NCI-H146 treated with DMSO at 0.1 percent for 48 hours (cell line): ENCODE measurements at regions not wholly inside any gene's neighbourhood (a gene's known extent, or its start where the extent isn't known, plus 50 kb on each side); places are given as distances from the start of the nearest gene placed in this dataset.

Experiments used
- DNase-seq: peaks from one replicate; lab custom pipeline; 2025; ENCODE audit not compliant: unreplicated experiment; lab: John Stamatoyannopoulos, UW

- DNase-seq, result no peak
Observed at GRCh38 chr6:166752928-166753721, 126.1 kb upstream of the RPS6KA2 start.

DNA sequence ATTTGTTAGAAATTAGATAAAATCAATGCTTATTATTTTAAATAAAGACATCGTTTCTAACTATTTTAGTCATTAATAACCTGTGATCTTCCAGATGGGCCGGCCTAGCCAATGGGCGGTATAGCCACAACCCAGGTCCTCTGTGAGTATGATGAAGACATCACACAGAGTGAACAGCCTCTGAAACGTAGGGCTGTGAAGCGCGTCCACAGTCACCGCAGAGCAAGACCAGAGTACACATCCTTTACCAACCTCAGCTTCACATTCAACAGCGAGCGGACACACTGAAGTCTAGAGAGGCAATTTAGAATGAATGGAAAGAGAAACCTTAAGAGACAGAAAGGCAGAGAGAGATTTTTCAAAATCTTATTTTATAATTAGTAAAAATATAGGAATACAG lies 125.0 kb upstream of the RPS6KA2 start:
- DNase-seq, result no peak

DNA sequence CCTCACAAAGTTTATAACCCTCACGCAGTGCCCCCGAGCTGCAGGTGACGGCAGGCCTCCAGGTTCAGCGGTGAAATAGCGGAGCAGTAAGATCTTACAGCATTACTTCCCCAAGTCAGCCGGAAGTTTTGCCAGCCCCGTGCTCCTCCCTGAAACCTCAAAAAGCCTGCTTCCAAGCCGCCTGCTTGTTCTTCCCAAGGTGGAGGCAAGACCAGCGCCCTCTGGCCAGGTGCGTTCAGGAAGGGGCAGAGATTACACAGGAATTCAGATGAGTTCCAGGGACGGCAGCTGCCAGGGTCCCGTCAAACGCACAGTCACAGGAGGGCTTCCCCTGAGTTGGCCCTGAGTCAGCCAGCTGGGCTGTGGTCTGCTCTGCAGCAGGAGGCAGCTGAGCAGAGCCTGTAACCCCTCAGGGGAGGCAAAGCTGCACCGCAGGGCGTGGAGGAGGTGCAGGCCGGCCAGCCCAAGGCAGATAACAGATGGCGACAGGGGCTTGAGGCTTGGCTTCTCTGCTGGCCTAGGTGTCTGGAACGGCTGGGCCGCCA lies 124.1 kb upstream of the RPS6KA2 start:
- DNase-seq, result no peak

DNA sequence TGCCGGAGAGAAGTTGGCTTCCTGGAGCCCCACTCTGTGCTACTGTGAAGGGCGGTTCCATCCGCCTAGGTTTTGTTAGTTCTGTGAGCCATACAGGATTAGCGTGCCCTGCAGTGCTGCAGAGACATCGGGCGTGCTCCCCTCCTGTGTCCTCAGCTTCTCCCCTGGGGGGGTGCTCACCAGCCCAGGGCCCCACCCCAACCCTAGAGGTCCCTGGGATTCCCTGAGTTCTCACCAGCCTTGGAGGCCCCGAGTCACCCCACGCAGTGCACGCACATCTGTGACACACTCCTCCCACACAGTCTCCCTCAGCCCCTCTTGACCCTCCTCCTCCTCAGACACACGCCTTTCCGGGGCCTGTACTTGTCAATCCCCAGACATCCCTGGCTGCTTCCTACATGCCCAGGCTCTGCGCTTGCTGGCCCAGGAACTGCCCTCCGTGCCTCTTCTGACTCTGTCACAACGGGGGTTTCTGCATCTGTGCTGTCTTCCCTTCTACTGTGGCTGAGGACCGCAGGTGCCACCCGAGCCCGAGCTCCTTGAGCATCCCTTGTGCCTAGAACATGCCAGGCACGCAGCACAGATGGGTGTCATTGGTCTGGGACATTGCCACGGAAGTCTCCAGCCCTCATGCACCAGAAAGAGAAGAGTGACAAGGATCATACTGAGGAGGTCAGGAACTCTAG lies 123.2 kb upstream of the RPS6KA2 start:
- DNase-seq, result no peak

DNA sequence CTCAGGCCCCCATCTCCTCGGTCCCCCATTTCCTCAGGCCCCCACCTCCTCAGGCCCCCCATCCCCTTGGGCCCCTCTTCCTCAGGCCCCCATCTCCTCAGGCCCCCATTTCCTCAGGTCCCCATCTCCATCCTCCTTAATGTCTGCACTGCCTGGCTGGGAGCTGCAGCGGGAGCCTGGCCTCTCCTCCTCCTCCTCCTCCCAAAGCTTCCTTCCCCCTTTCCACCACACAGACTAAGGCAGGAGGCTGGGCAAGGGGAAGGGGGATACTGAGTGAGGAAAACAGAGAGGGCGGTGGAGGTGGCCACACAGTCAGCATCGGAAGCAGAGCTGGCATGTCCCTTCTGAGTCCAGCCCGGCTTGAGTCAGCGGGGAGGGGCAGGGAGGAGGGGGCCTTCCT lies 122.6 kb upstream of the RPS6KA2 start:
- no peak for DNase-seq

GRCh38 chr6:166747644-166748595 lies 120.9 kb upstream of the RPS6KA2 start:
- DNase-seq, result no peak

DNA sequence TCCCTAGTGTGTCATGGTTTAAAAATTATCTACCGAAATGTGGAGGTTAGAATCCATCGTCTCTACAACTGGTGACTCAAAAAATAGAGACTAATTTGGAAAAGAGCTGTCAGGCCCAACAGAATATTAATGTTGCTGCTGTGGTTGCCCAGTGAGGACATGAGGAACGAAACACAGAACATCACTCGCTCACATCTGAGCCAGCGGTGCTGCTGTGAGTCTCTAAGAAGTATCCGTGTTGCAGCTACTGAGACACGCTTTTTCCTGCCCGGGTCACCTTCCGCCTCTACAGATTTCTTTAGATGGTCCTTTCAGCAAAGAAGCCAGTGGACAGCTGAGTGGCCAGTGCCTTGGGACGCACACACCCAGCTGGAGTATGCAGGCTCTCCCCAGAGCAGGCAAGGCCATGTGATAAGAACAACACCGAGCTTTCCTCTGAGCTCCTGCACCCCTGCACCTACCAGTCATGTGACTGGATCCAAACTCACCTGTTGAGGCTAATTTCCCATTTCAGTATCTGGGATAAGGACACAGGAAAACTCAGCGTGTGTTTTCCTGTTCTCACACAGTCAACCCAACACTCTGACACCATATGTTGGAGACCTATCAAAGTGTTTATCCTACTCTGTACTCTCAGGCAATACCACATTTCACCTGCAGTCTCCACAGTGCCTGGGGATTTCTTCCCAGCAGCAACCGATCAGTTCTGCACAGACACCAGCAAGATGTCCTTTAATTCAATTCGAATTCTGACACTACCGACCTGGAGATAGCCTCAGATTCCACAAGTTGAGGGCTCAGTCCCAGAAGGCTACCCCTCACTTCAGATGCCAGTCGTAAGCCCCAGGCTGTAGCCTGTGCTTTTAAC lies 119.0 kb upstream of the RPS6KA2 start:
- no peak for DNase-seq

DNA sequence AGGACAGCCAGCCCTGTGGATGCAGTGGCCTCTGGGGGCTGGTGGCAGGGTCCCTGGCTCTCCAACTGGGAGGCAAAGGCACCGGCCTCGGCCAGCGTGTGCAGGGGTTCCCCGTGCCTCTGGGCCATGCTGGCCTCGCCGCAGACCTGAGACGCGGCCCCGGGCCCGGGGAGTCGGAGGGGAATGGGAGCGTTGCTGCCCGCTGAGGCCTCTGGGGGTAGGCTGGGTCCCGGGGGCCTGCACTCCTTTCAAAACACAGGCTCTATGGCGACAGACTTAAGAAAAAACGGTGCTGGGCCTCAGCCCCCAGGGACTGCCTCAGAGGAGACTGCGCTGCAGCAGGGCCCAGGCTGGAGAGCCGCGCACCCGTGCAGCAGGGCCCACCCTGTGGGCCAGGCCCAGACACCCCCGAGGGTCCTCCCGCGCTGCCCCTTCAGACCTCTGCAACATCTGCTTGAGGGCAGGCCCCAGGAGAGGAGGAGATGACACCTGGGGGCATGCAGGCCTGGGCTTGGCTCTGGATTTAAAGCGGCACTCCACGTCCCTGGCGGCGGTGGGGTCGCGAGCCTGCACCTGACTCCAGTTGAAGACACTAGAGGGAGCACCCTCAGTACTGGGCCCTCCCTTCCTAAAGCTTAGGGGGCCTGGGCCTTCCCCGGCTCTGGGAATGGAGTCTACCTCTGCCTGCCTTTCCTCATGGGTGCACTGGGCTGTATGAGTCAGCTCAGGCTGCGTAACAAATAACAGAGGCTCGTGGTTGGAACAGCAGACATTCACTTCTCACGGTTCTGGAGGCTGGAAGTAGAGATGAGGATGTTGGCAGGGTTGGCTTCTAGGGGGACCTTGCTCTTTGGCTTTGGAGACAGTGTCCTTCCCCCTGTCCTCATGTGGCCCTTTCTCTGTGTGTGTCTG lies 117.4 kb upstream of the RPS6KA2 start:
- no peak for DNase-seq

DNA sequence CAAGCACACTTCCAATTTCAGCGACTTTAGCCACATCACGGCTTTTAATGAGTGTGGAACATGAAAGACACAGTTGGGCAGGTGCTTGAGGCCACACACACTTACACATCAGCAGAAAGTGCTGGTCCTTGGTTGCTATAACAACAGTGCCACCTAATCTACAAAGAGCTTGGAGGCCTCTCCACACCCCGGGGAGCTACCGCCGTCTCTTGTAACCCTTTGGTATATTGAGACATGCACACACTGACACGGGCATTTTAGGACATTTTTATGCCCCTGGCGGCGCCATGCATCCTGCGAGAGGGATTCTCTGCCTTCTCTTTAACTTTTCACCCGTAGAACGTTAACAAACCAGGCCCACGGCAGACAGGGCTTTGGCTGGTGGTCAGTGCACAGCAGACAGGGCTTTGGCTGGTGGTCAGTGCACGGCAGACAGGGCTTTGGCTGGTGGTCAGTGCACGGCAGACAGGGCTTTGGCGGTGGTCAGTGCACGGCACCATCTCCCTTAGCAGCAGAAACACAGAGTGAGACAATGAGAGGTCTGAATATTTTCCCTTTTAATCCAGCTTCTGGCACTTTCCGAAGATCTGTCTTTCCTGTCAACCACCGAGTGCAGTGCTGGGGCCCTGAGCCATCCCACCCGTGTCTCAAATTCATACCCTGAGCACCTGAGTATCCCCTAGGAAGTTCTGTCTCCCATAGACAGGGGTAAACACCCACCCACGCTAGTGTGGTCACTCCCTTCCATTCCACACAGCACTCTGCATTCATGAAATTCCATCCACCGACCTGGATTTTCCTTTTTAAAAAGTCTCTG lies 116.6 kb upstream of the RPS6KA2 start:
- no peak for DNase-seq

GRCh38 chr6:166742981-166743380 lies 115.9 kb upstream of the RPS6KA2 start:
- no peak for DNase-seq

- DNase-seq, result no peak
Observed at GRCh38 chr6:166739976-166740318, 112.9 kb upstream of the RPS6KA2 start.

DNA sequence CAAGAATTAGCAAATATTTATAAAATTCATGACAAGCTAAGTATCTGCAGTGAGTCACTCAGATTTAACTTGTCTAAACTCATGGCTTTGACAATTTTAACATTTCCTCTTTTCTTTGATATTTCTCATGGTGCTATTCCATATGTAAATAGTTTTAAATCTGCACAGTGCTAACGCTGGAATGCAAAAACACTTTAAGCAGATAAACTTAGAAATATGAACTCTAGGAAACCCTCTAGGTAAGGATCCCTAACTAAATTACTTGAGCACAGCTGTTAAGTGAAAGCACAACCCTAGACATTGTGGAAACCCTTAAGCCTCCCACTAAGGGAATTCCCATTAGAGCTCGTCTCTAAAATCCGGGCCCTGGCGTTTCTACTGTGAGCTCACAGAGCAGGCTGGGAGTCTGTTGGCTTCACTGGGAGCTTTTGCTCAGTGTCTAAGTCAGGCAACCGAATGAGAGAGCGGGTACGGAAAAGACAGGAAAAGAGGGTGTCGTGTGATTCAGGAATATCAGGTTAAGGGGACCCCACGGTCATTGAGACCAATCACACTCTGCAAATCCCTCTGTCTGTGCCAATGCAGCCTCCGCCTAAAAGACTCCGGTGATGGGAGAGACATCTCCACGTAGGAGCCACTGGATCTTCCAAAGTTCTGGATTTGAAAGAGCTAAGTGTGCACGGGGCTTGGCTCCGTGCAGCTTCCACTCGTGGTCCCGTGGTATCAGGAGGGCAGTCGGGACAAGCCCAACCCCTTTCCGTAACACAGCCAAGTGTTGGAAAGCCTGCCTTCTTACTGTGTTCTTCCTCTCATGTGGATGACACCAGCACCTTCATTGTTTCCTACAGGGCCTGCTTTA lies 112.3 kb upstream of the RPS6KA2 start:
- DNase-seq, result no peak

DNA sequence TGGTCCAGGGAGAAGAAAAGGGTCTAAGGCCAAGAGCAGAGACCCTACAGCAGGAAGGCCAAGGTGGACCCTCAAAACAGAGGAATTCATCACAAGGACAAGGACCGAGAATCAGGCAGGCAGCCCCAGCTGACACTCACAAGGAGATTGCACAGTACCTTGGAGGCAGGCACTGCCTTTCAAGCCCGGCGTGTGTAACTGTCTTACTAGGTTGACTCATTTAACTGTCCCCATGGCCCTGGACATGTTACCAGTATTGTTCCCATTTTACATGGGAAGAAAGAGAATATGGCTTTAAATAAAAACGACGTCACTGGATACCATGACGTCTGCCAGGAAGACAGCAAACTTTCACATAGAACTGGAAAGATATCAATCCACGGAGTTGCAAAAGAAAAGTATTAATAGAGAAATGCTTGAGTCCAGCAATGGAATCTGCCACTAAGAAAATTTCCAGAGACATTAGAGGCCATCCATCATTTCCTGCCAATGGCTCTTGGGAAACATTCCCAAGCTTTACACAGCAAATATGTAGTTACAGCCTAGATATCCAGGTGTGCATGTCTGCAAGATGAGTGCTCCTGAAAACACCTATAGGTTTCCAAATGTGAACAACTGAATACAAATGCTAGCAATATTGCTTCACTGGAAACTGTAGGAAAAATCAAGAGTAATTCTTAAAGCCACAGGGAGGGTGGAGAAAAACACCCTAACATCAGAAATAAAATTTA lies 111.5 kb upstream of the RPS6KA2 start:
- DNase-seq, result no peak

DNA sequence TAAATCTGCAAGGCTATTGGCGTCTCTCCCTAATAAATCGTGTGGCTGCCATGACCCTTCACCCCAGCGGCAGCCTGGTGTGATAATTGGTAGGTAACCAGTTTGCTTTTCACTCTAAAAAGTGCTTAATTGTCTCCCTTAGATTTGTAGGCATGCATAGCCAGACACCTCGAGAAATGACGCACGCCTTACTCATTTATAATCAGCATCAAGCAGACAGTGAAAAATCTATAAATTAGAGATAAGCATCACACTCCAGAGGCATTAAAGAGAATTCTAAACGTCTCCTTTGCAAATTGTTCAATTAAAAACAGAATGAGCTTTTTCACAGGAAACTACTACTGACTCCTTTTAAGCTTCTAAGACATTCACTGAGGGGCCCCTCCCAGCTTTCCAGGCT lies 110.2 kb upstream of the RPS6KA2 start:
- DNase-seq, result peak; percentile 22

GRCh38 chr6:166736634-166737033 lies 109.6 kb upstream of the RPS6KA2 start:
- no peak for DNase-seq

DNA sequence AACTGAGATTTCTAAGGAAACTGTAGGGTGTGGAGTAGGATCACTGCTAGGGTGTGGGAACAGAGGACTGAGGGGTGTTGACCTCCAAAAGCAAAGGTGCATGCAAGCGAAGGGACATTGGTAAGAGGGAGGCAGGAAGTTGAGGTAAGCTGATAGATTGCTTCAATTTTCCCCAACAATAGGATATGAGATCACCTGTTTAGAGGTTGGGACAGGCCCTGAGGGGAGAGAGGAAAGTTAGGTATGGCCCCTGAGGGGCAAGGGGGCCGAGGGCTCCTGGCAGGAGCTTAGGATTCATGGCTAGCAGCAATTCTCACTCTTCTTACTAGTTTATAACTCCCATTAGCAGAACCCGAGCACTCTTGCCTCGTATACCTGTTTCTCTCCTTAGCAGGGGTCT lies 106.8 kb upstream of the RPS6KA2 start:
- no peak for DNase-seq

GRCh38 chr6:166729658-166730057 lies 102.6 kb upstream of the RPS6KA2 start:
- no peak for DNase-seq
